ENCODE measurements at regions not wholly inside any gene's neighbourhood (a gene's known extent, or its start where the extent isn't known, plus 50 kb on each side); places are given as distances from the start of the nearest gene placed in this dataset.

GRCh38 chr2:133711806-133712205 is 143.5 kb upstream of the NCKAP5 start:
- TF ChIP-seq CTCF (IDR thresholded peaks at IDR 0.05) (no peak), POLR2A (IDR thresholded peaks at IDR 0.05) (no peak), POLR2AphosphoS5 (IDR thresholded peaks at IDR 0.05) (no peak)
